H1 (cell line): ENCODE measurements at regions not wholly inside any gene's neighbourhood (a gene's known extent, or its start where the extent isn't known, plus 50 kb on each side); places are given as distances from the start of the nearest gene placed in this dataset.

ENCODE experiments used
- BRCA1 ChIP-seq: IDR thresholded peaks from 2 replicates; pipeline ENCODE4 v1.6.1; 2012; ENCODE audit warnings: low read depth, low read length, improper control_type of control experiment
- CEBPB ChIP-seq: IDR thresholded peaks from 2 replicates; pipeline ENCODE4 v1.6.1; 2012; ENCODE audit warnings: low read depth, low read length
- CREB1 ChIP-seq: IDR thresholded peaks from 2 replicates; pipeline ENCODE4 v1.6.1; 2012; ENCODE audit warnings: inconsistent platforms
- EZH2 ChIP-seq: fragments of 200-600 bp; sonication (generic); IDR thresholded peaks from 2 replicates; pipeline ENCODE4 v1.7.1; 2012; ENCODE audit warnings: low read depth, mild to moderate bottlenecking, moderate library complexity, low read length, inconsistent platforms; ENCODE audit not compliant: severe bottlenecking
- GABPA ChIP-seq: IDR thresholded peaks from 2 replicates; pipeline ENCODE4 v1.6.1; 2011; ENCODE audit warnings: mild to moderate bottlenecking, low read length, moderate library complexity, borderline replicate concordance; ENCODE audit not compliant: insufficient read depth
- GTF2F1 ChIP-seq: IDR thresholded peaks from 2 replicates; pipeline ENCODE4 v1.6.1; 2012; ENCODE audit warnings: low read depth, low read length, improper control_type of control experiment, borderline replicate concordance
- HDAC6 ChIP-seq: IDR thresholded peaks from one replicate; pipeline ENCODE4 v1.7.1; 2012; ENCODE audit warnings: low read depth, mild to moderate bottlenecking, inconsistent platforms, low read length, moderate library complexity
- PHF8 ChIP-seq: fragments of 200-600 bp; sonication (generic); conservative IDR thresholded peaks from 2 replicates; pipeline ENCODE4 v1.7.1; 2012; ENCODE audit warnings: low read depth, mild to moderate bottlenecking, inconsistent platforms, low read length, moderate library complexity
- POLR2A ChIP-seq, 2 experiments: IDR thresholded peaks; 1 replicate in 1 of 2; 2 replicates in 1 of 2; pipeline ENCODE4 v1.6.1; 2011; ENCODE audit warnings: low read depth in 2 of 2, low read length in 2 of 2, mild to moderate bottlenecking in 2 of 2; ENCODE audit errors: control extremely low read depth in 1 of 2
- RFX5 ChIP-seq: IDR thresholded peaks from 2 replicates; pipeline ENCODE4 v1.6.1; 2011; ENCODE audit warnings: low read depth, low read length, improper control_type of control experiment, borderline replicate concordance
- SIN3A ChIP-seq, 2 experiments: IDR thresholded peaks in 1 of 2; conservative IDR thresholded peaks in 1 of 2; 2 replicates each; pipeline ENCODE4 v1.6.1; 2011 to 2012; ENCODE audit warnings: low read length in 2 of 2, improper control_type of control experiment in 1 of 2, low read depth in 1 of 2, mild to moderate bottlenecking in 1 of 2
- TF ChIP-seq, protein P1 (sequence below), 3 experiments: IDR thresholded peaks; 1 replicate in 2 of 3; 2 replicates in 1 of 3; pipeline versions ENCODE4 v1.5.1 to v1.6.1; 2011; ENCODE audit warnings: low read length in 3 of 3, mild to moderate bottlenecking in 3 of 3, inconsistent platforms in 2 of 3, low read depth in 1 of 3, moderate library complexity in 1 of 3; ENCODE audit not compliant: insufficient read depth in 1 of 3; ENCODE audit errors: control extremely low read depth in 1 of 3

DNA sequence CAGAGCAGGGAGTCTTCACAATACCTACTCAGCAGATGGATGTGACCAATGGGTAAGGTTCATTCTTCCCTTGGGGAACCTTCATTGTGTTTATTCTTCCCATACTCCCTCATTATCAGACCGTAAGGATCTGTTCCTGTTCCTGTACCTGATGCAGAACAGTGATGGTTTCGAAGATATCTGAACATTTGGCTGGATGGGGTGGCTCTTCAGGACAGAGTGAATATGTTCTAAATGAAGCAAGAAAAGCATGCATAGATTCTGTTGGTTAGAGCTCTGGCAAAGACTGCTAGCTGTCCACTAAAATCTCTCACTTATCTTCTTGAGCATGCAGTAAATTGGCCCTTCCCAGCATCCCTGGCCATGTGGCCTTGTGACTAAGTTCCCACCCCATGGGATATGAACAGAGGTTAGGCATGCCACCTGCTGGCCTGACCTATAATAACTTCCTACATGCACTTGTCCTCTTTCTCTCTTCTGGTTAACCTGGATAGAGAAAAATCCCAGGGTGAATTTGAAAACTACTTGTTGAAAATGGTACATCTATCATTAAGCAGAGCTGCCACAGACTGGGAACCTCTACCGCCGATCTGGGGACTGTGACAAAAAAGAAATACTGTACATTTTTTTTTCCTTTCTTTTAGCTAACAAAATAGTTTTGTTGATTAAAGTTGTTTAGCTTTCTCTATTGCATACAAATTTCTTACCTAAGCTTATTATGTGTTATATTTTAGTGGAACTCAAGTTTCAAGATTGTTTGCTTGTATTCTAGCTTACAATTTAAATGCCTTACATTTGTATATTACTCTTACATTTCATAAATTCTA is 60.0 kb upstream of the BANK1 start:
- TF ChIP-seq, protein P1, sequence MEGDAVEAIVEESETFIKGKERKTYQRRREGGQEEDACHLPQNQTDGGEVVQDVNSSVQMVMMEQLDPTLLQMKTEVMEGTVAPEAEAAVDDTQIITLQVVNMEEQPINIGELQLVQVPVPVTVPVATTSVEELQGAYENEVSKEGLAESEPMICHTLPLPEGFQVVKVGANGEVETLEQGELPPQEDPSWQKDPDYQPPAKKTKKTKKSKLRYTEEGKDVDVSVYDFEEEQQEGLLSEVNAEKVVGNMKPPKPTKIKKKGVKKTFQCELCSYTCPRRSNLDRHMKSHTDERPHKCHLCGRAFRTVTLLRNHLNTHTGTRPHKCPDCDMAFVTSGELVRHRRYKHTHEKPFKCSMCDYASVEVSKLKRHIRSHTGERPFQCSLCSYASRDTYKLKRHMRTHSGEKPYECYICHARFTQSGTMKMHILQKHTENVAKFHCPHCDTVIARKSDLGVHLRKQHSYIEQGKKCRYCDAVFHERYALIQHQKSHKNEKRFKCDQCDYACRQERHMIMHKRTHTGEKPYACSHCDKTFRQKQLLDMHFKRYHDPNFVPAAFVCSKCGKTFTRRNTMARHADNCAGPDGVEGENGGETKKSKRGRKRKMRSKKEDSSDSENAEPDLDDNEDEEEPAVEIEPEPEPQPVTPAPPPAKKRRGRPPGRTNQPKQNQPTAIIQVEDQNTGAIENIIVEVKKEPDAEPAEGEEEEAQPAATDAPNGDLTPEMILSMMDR (IDR thresholded peaks at IDR 0.05; ENCODE audit: control extremely low read depth in 1 of 3, insufficient read depth in 1 of 3, low read depth in 1 of 3, low read length in 3 of 3): peak; percentile 28 to 76 (median 66)
- TF ChIP-seq CEBPB: no peak
- no peak for TF ChIP-seq SIN3A (conservative IDR thresholded peaks at IDR 0.05 in 1 of 2, IDR thresholded peaks at IDR 0.05 in 1 of 2; ENCODE audit: low read depth in 1 of 2, low read length in 2 of 2)
- no peak for TF ChIP-seq BRCA1
- no peak for TF ChIP-seq PHF8
- no peak for TF ChIP-seq CREB1
- no peak for TF ChIP-seq RFX5
- no peak for TF ChIP-seq GTF2F1
- TF ChIP-seq POLR2A (IDR thresholded peaks at IDR 0.05; ENCODE audit: control extremely low read depth in 1 of 2, low read depth in 2 of 2, low read length in 2 of 2): no peak
- TF ChIP-seq HDAC6: no peak
- TF ChIP-seq GABPA: no peak
- no peak for TF ChIP-seq EZH2
